Adipocyte (in vitro differentiated cells): ENCODE measurements at regions not wholly inside any gene's neighbourhood (a gene's known extent, or its start where the extent isn't known, plus 50 kb on each side); places are given as distances from the start of the nearest gene placed in this dataset.
A peak's percentile ranks its signal among the peaks of the same experiment; 100 is the strongest.

ENCODE experiments used
- DNase-seq: peaks from one replicate; pipeline ENCODE4 v3.0.0-alpha.2; 2015; ENCODE audit warnings: low read depth
- H3K27me3 ChIP-seq: replicated peaks from 2 replicates; pipeline ENCODE4 v1.7.0; 2013; ENCODE audit warnings: mild to moderate bottlenecking, low read length, moderate library complexity; ENCODE audit not compliant: control insufficient read depth, insufficient read depth
- H3K36me3 ChIP-seq: 2 replicates; pipeline ENCODE4 v1.7.0; 2013; ENCODE audit warnings: low read length, mild to moderate bottlenecking, moderate library complexity; ENCODE audit not compliant: control insufficient read depth, insufficient read depth, severe bottlenecking
- H3K4me1 ChIP-seq: 2 replicates; pipeline ENCODE4 v1.7.0; 2013; ENCODE audit warnings: mild to moderate bottlenecking, low read length, moderate library complexity; ENCODE audit not compliant: control insufficient read depth, insufficient read depth
- H3K4me3 ChIP-seq: 2 replicates; pipeline ENCODE4 v1.7.0; 2013; ENCODE audit warnings: mild to moderate bottlenecking, low read length, moderate library complexity
- H3K9ac ChIP-seq: 2 replicates; pipeline ENCODE4 v1.7.0; 2013; ENCODE audit warnings: mild to moderate bottlenecking, low read length, moderate library complexity
- H3K9me3 ChIP-seq: 2 replicates; pipeline ENCODE4 v1.7.0; 2013; ENCODE audit warnings: mild to moderate bottlenecking, low read length, moderate library complexity; ENCODE audit not compliant: control insufficient read depth

GRCh38 chr4:167602157-167602556 is 367.9 kb upstream of the SPOCK3 start:
- H3K4me3 ChIP-seq = no peak overlapping the region
- H3K9me3 ChIP-seq = no peaks in the 10 kb centered on the region
- H3K36me3 ChIP-seq = no peaks in the 10 kb centered on the region
- no peak for DNase-seq
- no peaks in the 10 kb centered on the region for H3K27me3 ChIP-seq
- no peak overlapping the region for H3K9ac ChIP-seq
- H3K4me1 ChIP-seq = no peaks in the 10 kb centered on the region

GRCh38 chr4:167606551-167606950 is 372.3 kb upstream of the SPOCK3 start:
- Histone ChIP-seq H3K27me3 (no peaks in the 10 kb centered on the region), H3K4me1 (no peaks in the 10 kb centered on the region)

GRCh38 chr4:167613381-167613780 is 379.1 kb upstream of the SPOCK3 start:
- Histone ChIP-seq H3K36me3 (no peaks in the 10 kb centered on the region), H3K9me3 (peaks cover 2% of the 10 kb centered on the region), H3K9ac (no peak overlapping the region), H3K27me3 (no peaks in the 10 kb centered on the region), H3K4me3 (no peak overlapping the region), H3K4me1 (no peaks in the 10 kb centered on the region)
- no peak for DNase-seq

More at GRCh38 chr4:167606551-167606950, 372.3 kb upstream of the SPOCK3 start:
- DNase-seq = no peak
- Histone ChIP-seq H3K9me3 (no peaks in the 10 kb centered on the region), H3K9ac (no peak overlapping the region), H3K36me3 (no peaks in the 10 kb centered on the region), H3K4me3 (no peak overlapping the region)

- H3K9ac ChIP-seq = no peak overlapping the region
- peaks cover 2% of the 10 kb centered on the region for H3K9me3 ChIP-seq
- no peak overlapping the region for H3K4me3 ChIP-seq
- H3K4me1 ChIP-seq = no peaks in the 10 kb centered on the region
- H3K36me3 ChIP-seq = no peaks in the 10 kb centered on the region
- H3K27me3 ChIP-seq = no peaks in the 10 kb centered on the region
- DNase-seq = no peak
Measured at GRCh38 chr4:167614866-167615265, 380.6 kb upstream of the SPOCK3 start.

GRCh38 chr4:167616476-167616875 is 382.2 kb upstream of the SPOCK3 start:
- H3K4me3 ChIP-seq = no peak overlapping the region
- H3K4me1 ChIP-seq = no peaks in the 10 kb centered on the region
- H3K36me3 ChIP-seq = no peaks in the 10 kb centered on the region
- no peaks in the 10 kb centered on the region for H3K27me3 ChIP-seq
- no peak overlapping the region for H3K9ac ChIP-seq
- H3K9me3 ChIP-seq = peaks cover 2% of the 10 kb centered on the region
- peak; percentile 3 for DNase-seq

- DNase-seq = peak; percentile 57
- no peaks in the 10 kb centered on the region for H3K36me3 ChIP-seq
- no peaks in the 10 kb centered on the region for H3K27me3 ChIP-seq
- H3K9me3 ChIP-seq = peaks cover 2% of the 10 kb centered on the region
- H3K9ac ChIP-seq = no peak overlapping the region
- no peaks in the 10 kb centered on the region for H3K4me1 ChIP-seq
- H3K4me3 ChIP-seq = no peak overlapping the region
Measured at GRCh38 chr4:167622481-167623240, 388.4 kb upstream of the SPOCK3 start.

GRCh38 chr4:167623241-167623572 is 388.9 kb upstream of the SPOCK3 start:
- Histone ChIP-seq H3K36me3 (no peaks in the 10 kb centered on the region), H3K9ac (no peak overlapping the region), H3K4me1 (no peaks in the 10 kb centered on the region), H3K4me3 (no peak overlapping the region), H3K9me3 (no peaks in the 10 kb centered on the region), H3K27me3 (no peaks in the 10 kb centered on the region)
- no peak for DNase-seq

GRCh38 chr4:167629272-167629671 is 395.0 kb upstream of the SPOCK3 start:
- no peaks in the 10 kb centered on the region for H3K36me3 ChIP-seq
- no peaks in the 10 kb centered on the region for H3K4me1 ChIP-seq
- no peak overlapping the region for H3K4me3 ChIP-seq
- H3K9me3 ChIP-seq = no peaks in the 10 kb centered on the region
- H3K27me3 ChIP-seq = no peaks in the 10 kb centered on the region
- no peak for DNase-seq
- no peak overlapping the region for H3K9ac ChIP-seq

- H3K9me3 ChIP-seq = no peaks in the 10 kb centered on the region
- H3K9ac ChIP-seq = no peak overlapping the region
- DNase-seq = no peak
- no peaks in the 10 kb centered on the region for H3K27me3 ChIP-seq
- no peaks in the 10 kb centered on the region for H3K4me1 ChIP-seq
- H3K36me3 ChIP-seq = no peaks in the 10 kb centered on the region
- no peak overlapping the region for H3K4me3 ChIP-seq
Measured at GRCh38 chr4:167642250-167642649, 408.0 kb upstream of the SPOCK3 start.

- Histone ChIP-seq H3K9ac (no peak overlapping the region), H3K36me3 (no peaks in the 10 kb centered on the region), H3K4me1 (no peaks in the 10 kb centered on the region), H3K27me3 (no peaks in the 10 kb centered on the region), H3K4me3 (no peak overlapping the region), H3K9me3 (no peaks in the 10 kb centered on the region)
- DNase-seq = no peak
Measured at GRCh38 chr4:167645358-167645757, 411.1 kb upstream of the SPOCK3 start.

GRCh38 chr4:167652267-167652666 is 418.0 kb upstream of the SPOCK3 start:
- Histone ChIP-seq H3K27me3 (no peaks in the 10 kb centered on the region), H3K4me1 (no peaks in the 10 kb centered on the region), H3K9me3 (peaks cover 6% of the 10 kb centered on the region), H3K36me3 (no peaks in the 10 kb centered on the region), H3K4me3 (no peak overlapping the region), H3K9ac (no peak overlapping the region)
- no peak for DNase-seq

GRCh38 chr4:167688660-167689142 is 403.6 kb upstream of the ANXA10 start:
- Histone ChIP-seq H3K36me3 (no peaks in the 10 kb centered on the region), H3K27me3 (no peaks in the 10 kb centered on the region), H3K4me3 (no peak overlapping the region), H3K4me1 (no peaks in the 10 kb centered on the region), H3K9ac (no peak overlapping the region), H3K9me3 (no peaks in the 10 kb centered on the region)
- no peak for DNase-seq
